Parathyroid adenoma (tissue), 2 donors: ENCODE measurements at regions not wholly inside any gene's neighbourhood (a gene's known extent, or its start where the extent isn't known, plus 50 kb on each side); places are given as distances from the start of the nearest gene placed in this dataset.

Experiments
- H2AFZ ChIP-seq: fragments of 300-600 bp; sonication (generic); one replicate; pipeline ENCODE4 v1.7.0; 2017; ENCODE audit warnings: antibody characterized with exemption, mild to moderate bottlenecking
- H3K27ac ChIP-seq: fragments of 300-600 bp; sonication (generic); one replicate; pipeline ENCODE4 v1.7.0; 2017
- H3K27me3 ChIP-seq: fragments of 300-600 bp; sonication (generic); one replicate; pipeline ENCODE4 v1.7.0; 2017; ENCODE audit warnings: low read length; ENCODE audit not compliant: control insufficient read depth, insufficient read depth
- H3K36me3 ChIP-seq: fragments of 300-600 bp; sonication (generic); one replicate; pipeline ENCODE4 v1.7.0; 2017; ENCODE audit warnings: low read length; ENCODE audit not compliant: control insufficient read depth, insufficient read depth
- H3K4me1 ChIP-seq: fragments of 300-600 bp; sonication (generic); one replicate; pipeline ENCODE4 v1.7.0; 2017; ENCODE audit warnings: control low read depth
- H3K4me2 ChIP-seq: fragments of 300-600 bp; sonication (generic); one replicate; pipeline ENCODE4 v1.7.0; 2017; ENCODE audit warnings: low read length
- H3K4me3 ChIP-seq: fragments of 300-600 bp; sonication (generic); one replicate; pipeline ENCODE4 v1.7.0; 2017; ENCODE audit warnings: low read depth, low read length
- H3K79me2 ChIP-seq: fragments of 300-600 bp; sonication (generic); one replicate; pipeline ENCODE4 v1.7.0; 2017; ENCODE audit warnings: control low read depth
- H3K9ac ChIP-seq: fragments of 300-600 bp; sonication (generic); one replicate; pipeline ENCODE4 v1.7.0; 2017; ENCODE audit warnings: mild to moderate bottlenecking
- H3K9me3 ChIP-seq: fragments of 300-600 bp; sonication (generic); one replicate; pipeline ENCODE4 v1.7.0; 2017; ENCODE audit warnings: low read length; ENCODE audit not compliant: control insufficient read depth
- CTCF ChIP-seq: fragments of 300-600 bp; sonication (generic); IDR thresholded peaks from one replicate; pipeline ENCODE4 v1.7.0; 2017; ENCODE audit warnings: antibody characterized with exemption, mild to moderate bottlenecking
- donor health status: primary hyperparathyroidism.

DNA sequence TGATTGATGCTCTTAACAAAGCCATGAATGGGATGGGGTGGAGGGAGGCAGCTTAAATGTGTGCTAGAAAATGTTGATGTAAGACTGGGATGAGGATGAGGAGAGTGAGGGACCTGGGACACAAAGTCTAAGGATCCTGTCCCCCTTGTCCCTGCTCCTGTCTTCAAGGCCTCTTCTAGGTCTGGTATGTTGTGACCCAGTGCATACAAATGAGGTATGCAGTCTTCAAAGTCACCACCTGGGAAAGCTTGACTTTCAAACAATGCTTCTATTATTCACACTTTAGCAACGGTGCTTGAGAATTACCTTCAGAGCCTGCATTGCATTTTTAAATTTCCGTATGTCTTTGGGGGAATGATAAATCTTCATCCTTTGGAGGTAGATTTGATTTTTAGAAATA, 88.4 kb upstream of the SLC34A2 start:
- H3K9ac ChIP-seq = no peak overlapping the region
- H3K4me2 ChIP-seq = no peak overlapping the region
- no peaks in the 10 kb centered on the region for H3K9me3 ChIP-seq
- TF ChIP-seq CTCF = no peak
- H3K4me1 ChIP-seq = no peaks in the 10 kb centered on the region
- H3K36me3 ChIP-seq = no peaks in the 10 kb centered on the region
- no peaks in the 10 kb centered on the region for H3K27me3 ChIP-seq
- no peak overlapping the region for H3K4me3 ChIP-seq
- no peak overlapping the region for H3K27ac ChIP-seq
- H3K79me2 ChIP-seq = no peaks in the 10 kb centered on the region
- no peak overlapping the region for H2AFZ ChIP-seq

- no peaks in the 10 kb centered on the region for H3K9me3 ChIP-seq
- no peaks in the 10 kb centered on the region for H3K79me2 ChIP-seq
- no peak overlapping the region for H3K4me3 ChIP-seq
- H3K27me3 ChIP-seq = no peaks in the 10 kb centered on the region
- no peaks in the 10 kb centered on the region for H3K4me1 ChIP-seq
- no peak for TF ChIP-seq CTCF
- no peaks in the 10 kb centered on the region for H3K36me3 ChIP-seq
- no peak overlapping the region for H2AFZ ChIP-seq
- H3K27ac ChIP-seq = no peak overlapping the region
- no peak overlapping the region for H3K4me2 ChIP-seq
- H3K9ac ChIP-seq = no peak overlapping the region
Observed at GRCh38 chr4:25569716-25570115, 85.9 kb upstream of the SLC34A2 start.

- Histone ChIP-seq H3K4me1 (no peaks in the 10 kb centered on the region), H3K36me3 (no peaks in the 10 kb centered on the region), H3K4me3 (no peak overlapping the region), H3K9me3 (no peaks in the 10 kb centered on the region), H3K4me2 (no peak overlapping the region), H2AFZ (no peak overlapping the region), H3K9ac (no peak overlapping the region), H3K27ac (no peak overlapping the region), H3K27me3 (no peaks in the 10 kb centered on the region), H3K79me2 (no peaks in the 10 kb centered on the region)
- TF ChIP-seq CTCF = no peak
Observed at GRCh38 chr4:25575611-25576010, 80.0 kb upstream of the SLC34A2 start.

- H3K9me3 ChIP-seq = no peaks in the 10 kb centered on the region
- no peaks in the 10 kb centered on the region for H3K79me2 ChIP-seq
- no peak overlapping the region for H2AFZ ChIP-seq
- H3K4me3 ChIP-seq = no peak overlapping the region
- no peaks in the 10 kb centered on the region for H3K4me1 ChIP-seq
- no peaks in the 10 kb centered on the region for H3K36me3 ChIP-seq
- TF ChIP-seq CTCF = no peak
- H3K4me2 ChIP-seq = no peak overlapping the region
- H3K27ac ChIP-seq = no peak overlapping the region
- H3K9ac ChIP-seq = no peak overlapping the region
- no peaks in the 10 kb centered on the region for H3K27me3 ChIP-seq
Observed at GRCh38 chr4:25578432-25578831, 77.2 kb upstream of the SLC34A2 start.

GRCh38 chr4:25580633-25581467, 74.8 kb upstream of the SLC34A2 start:
- Histone ChIP-seq H3K27ac (no peak overlapping the region), H3K36me3 (no peaks in the 10 kb centered on the region), H3K27me3 (no peaks in the 10 kb centered on the region), H3K9me3 (no peaks in the 10 kb centered on the region), H3K9ac (no peak overlapping the region), H3K79me2 (no peaks in the 10 kb centered on the region), H3K4me1 (no peaks in the 10 kb centered on the region), H3K4me2 (no peak overlapping the region), H3K4me3 (no peak overlapping the region), H2AFZ (no peak overlapping the region)
- no peak for TF ChIP-seq CTCF
